Suprapubic skin (tissue), 3 donors: ENCODE measurements at regions not wholly inside any gene's neighbourhood (a gene's known extent, or its start where the extent isn't known, plus 50 kb on each side); places are given as distances from the start of the nearest gene placed in this dataset.

Source experiments
- POLR2AphosphoS5 ChIP-seq, 3 donors: sonication (generic); formaldehyde crosslinking; IDR thresholded peaks; one replicate each; pipeline ENCODE4 v1.6.1; 2017; ENCODE audit warnings: antibody characterized with exemption in 3 of 3
- TF ChIP-seq, protein P1 (sequence below), 2 donors: fragments of 200-600 bp in 1 of 2; fragments of 450-650 bp in 1 of 2; sonication (generic) in 1 of 2; IDR thresholded peaks; one replicate each; pipeline ENCODE4 v1.5.1; 2016 to 2019; ENCODE audit warnings: antibody characterized with exemption in 2 of 2, mild to moderate bottlenecking in 1 of 2, moderate library complexity in 1 of 2

DNA sequence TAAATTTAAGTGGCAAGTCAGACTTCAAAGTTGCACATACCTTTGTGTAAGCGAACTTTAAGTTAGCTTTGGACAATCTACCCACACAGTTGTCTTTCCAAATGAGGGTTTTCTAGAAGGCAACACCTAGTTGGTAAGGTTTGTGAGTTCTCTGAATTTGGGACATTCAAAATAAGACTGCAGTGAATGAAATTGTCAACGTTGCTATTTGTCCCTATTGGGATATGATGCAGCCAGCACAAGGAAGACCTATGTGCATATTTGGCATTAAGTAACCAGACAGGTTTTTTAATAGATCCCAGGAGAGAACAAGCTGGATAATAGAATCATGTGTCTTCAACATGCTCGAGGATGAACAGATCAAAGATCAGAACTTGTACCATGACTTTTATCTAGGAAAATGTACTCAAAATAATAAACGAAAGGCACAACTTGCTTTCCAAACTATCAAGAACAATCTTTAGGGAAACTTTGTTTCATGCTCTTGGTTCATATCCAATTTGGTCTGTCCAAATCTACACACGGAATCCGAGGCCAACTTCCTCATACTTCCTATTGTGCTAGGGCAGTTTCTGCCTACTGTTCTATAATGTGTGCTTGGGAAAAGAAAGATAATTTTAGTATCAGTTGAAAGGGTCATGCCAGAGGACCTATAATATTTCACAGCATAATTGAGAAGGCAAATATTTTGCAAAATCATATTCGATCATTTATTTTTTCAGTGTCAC, 284.2 kb upstream of the SOX5 start:
- TF ChIP-seq, protein P1, sequence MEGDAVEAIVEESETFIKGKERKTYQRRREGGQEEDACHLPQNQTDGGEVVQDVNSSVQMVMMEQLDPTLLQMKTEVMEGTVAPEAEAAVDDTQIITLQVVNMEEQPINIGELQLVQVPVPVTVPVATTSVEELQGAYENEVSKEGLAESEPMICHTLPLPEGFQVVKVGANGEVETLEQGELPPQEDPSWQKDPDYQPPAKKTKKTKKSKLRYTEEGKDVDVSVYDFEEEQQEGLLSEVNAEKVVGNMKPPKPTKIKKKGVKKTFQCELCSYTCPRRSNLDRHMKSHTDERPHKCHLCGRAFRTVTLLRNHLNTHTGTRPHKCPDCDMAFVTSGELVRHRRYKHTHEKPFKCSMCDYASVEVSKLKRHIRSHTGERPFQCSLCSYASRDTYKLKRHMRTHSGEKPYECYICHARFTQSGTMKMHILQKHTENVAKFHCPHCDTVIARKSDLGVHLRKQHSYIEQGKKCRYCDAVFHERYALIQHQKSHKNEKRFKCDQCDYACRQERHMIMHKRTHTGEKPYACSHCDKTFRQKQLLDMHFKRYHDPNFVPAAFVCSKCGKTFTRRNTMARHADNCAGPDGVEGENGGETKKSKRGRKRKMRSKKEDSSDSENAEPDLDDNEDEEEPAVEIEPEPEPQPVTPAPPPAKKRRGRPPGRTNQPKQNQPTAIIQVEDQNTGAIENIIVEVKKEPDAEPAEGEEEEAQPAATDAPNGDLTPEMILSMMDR (IDR thresholded peaks at IDR 0.05): no peak
- TF ChIP-seq POLR2AphosphoS5 (IDR thresholded peaks at IDR 0.05): no peak
